HEK293 (cell line): ENCODE measurements at regions not wholly inside any gene's neighbourhood (a gene's known extent, or its start where the extent isn't known, plus 50 kb on each side); places are given as distances from the start of the nearest gene placed in this dataset.
A peak's percentile ranks its signal among the peaks of the same experiment; 100 is the strongest.

Experiments
- CTCF ChIA-PET: fragments of 350-600 bp; formaldehyde crosslinking; extraction: SDS; loops from one replicate; lab custom pipeline; 2021; ENCODE audit warnings: antibody characterized with exemption; lab: Yijun Ruan, JAX
- POLR2A ChIA-PET: fragments of 300-600 bp; formaldehyde crosslinking; extraction: SDS; loops from one replicate; lab custom pipeline; 2020; ENCODE audit warnings: antibody characterized with exemption, inconsistent platforms; lab: Yijun Ruan, JAX
- H3K27ac ChIP-seq: fragments of 200-500 bp; sonication (Bioruptor generic); 2 replicates; pipeline ENCODE4 v1.5.1; 2014; ENCODE audit warnings: low read depth, low read length, control low read depth, inconsistent platforms; ENCODE audit errors: extremely low read depth
- H3K36me3 ChIP-seq, 2 experiments: fragments of 200-500 bp in 1 of 2; sonication (Bioruptor generic) in 1 of 2; 1 replicate in 1 of 2; 2 replicates in 1 of 2; pipeline ENCODE4 v1.5.1; 2014 to 2017; ENCODE audit warnings: inconsistent platforms in 2 of 2, low read length in 2 of 2; ENCODE audit not compliant: control insufficient read depth in 2 of 2, insufficient read depth in 1 of 2
- H3K4me1 ChIP-seq: fragments of 200-500 bp; sonication (Bioruptor generic); 2 replicates; pipeline ENCODE4 v1.5.1; 2014; ENCODE audit warnings: mild to moderate bottlenecking, low read length, inconsistent platforms; ENCODE audit not compliant: control insufficient read depth, insufficient read depth
- H3K4me3 ChIP-seq: 2 replicates; pipeline ENCODE4 v1.5.1; 2011; ENCODE audit warnings: low read depth, mild to moderate bottlenecking, control low read depth, low read length, moderate library complexity
- H3K9me3 ChIP-seq: fragments of 200-500 bp; sonication (Bioruptor generic); 2 replicates; pipeline ENCODE4 v1.5.1; 2014; ENCODE audit warnings: low read depth, low read length, inconsistent platforms; ENCODE audit not compliant: control insufficient read depth, insufficient read depth
- HIC1 ChIP-seq: fragments of 450-650 bp; formaldehyde crosslinking; IDR thresholded peaks from 2 replicates; pipeline ENCODE4 v1.5.1; 2016; ENCODE audit warnings: missing biosample characterization, missing genetic modification characterization
- SETDB1 ChIP-seq: IDR thresholded peaks from one replicate; pipeline ENCODE4 v1.6.1; 2017; ENCODE audit warnings: mild to moderate bottlenecking, low read length, moderate library complexity, mixed read lengths; ENCODE audit not compliant: insufficient read length
- SP7 ChIP-seq: fragments of 450-650 bp; formaldehyde crosslinking; IDR thresholded peaks from 2 replicates; pipeline ENCODE4 v1.5.1; 2016; ENCODE audit warnings: missing biosample characterization, missing genetic modification characterization
- TCF7L2 ChIP-seq: IDR thresholded peaks from 2 replicates; pipeline ENCODE4 v1.6.1; 2011; ENCODE audit warnings: low read depth, mild to moderate bottlenecking, inconsistent platforms, low read length, moderate library complexity, borderline replicate concordance
- ZBTB49 ChIP-seq: fragments of 450-650 bp; formaldehyde crosslinking; IDR thresholded peaks from 2 replicates; pipeline ENCODE4 v1.5.1; 2016; ENCODE audit warnings: missing biosample characterization, missing genetic modification characterization, low read depth
- ZBTB8A ChIP-seq: fragments of 450-650 bp; formaldehyde crosslinking; IDR thresholded peaks from 2 replicates; pipeline ENCODE4 v1.5.1; 2016; ENCODE audit warnings: missing biosample characterization, missing genetic modification characterization
- ZNF311 ChIP-seq: fragments of 450-650 bp; formaldehyde crosslinking; IDR thresholded peaks from 2 replicates; pipeline ENCODE4 v1.5.1; 2017; ENCODE audit warnings: missing biosample characterization, missing genetic modification characterization, borderline replicate concordance
- ZNF394 ChIP-seq: fragments of 450-650 bp; formaldehyde crosslinking; IDR thresholded peaks from 2 replicates; pipeline ENCODE4 v1.5.1; 2016; ENCODE audit warnings: missing biosample characterization, missing genetic modification characterization, mild to moderate bottlenecking, moderate library complexity, borderline replicate concordance
- ZNF518A ChIP-seq: fragments of 450-650 bp; formaldehyde crosslinking; conservative IDR thresholded peaks from 2 replicates; pipeline ENCODE4 v1.5.1; 2016; ENCODE audit warnings: low read depth, missing biosample characterization, missing genetic modification characterization
- ZNF600 ChIP-seq: fragments of 450-650 bp; formaldehyde crosslinking; IDR thresholded peaks from 2 replicates; pipeline ENCODE4 v1.5.1; 2016; ENCODE audit warnings: missing biosample characterization, missing genetic modification characterization
- ZNF621 ChIP-seq: fragments of 450-650 bp; formaldehyde crosslinking; IDR thresholded peaks from 2 replicates; pipeline ENCODE4 v1.5.1; 2017; ENCODE audit warnings: missing biosample characterization, missing genetic modification characterization
- ZNF623 ChIP-seq: fragments of 450-650 bp; formaldehyde crosslinking; IDR thresholded peaks from 2 replicates; pipeline ENCODE4 v1.5.1; 2016; ENCODE audit warnings: missing biosample characterization, missing genetic modification characterization
- ZNF654 ChIP-seq: fragments of 450-650 bp; formaldehyde crosslinking; IDR thresholded peaks from 2 replicates; pipeline ENCODE4 v1.5.1; 2016; ENCODE audit warnings: low read depth, missing biosample characterization, missing genetic modification characterization
- ZNF664 ChIP-seq: fragments of 450-650 bp; formaldehyde crosslinking; IDR thresholded peaks from 2 replicates; pipeline ENCODE4 v1.5.1; 2016; ENCODE audit warnings: missing biosample characterization, missing genetic modification characterization
- ZNF768 ChIP-seq: fragments of 450-650 bp; formaldehyde crosslinking; IDR thresholded peaks from 2 replicates; pipeline ENCODE4 v1.5.1; 2018; ENCODE audit warnings: missing biosample characterization, mild to moderate bottlenecking, missing genetic modification characterization
- ZSCAN4 ChIP-seq: fragments of 450-650 bp; formaldehyde crosslinking; IDR thresholded peaks from 2 replicates; pipeline ENCODE4 v1.5.1; 2017; ENCODE audit warnings: missing biosample characterization, missing genetic modification characterization
- ZSCAN5A ChIP-seq: fragments of 450-650 bp; formaldehyde crosslinking; IDR thresholded peaks from 2 replicates; pipeline ENCODE4 v1.5.1; 2016; ENCODE audit warnings: missing biosample characterization, missing genetic modification characterization
- ZXDB ChIP-seq: fragments of 450-650 bp; formaldehyde crosslinking; IDR thresholded peaks from 2 replicates; pipeline ENCODE4 v1.5.1; 2016; ENCODE audit warnings: missing biosample characterization, missing genetic modification characterization

- H3K36me3 ChIP-seq, result no peaks in the 10 kb centered on the region
- ChIA-PET CTCF (interaction anchor here (1.8 kb wide), 1 partner anchor 34 kb away, joined by 14 read pairs; no protein-coding TSS in a partner anchor), POLR2A (interaction anchor here (0.7 kb wide), 1 partner anchor 34 kb away, joined by 4 read pairs; no protein-coding TSS in a partner anchor)
- TF ChIP-seq ZSCAN4 (tag by site-specific recombination), result peak; percentile 27; the same call in 1 of the 2 replicates
- no peak for TF ChIP-seq SP7 (tag by site-specific recombination)
- no peaks in the 10 kb centered on the region for H3K4me1 ChIP-seq
- H3K9me3 ChIP-seq, result no peaks in the 10 kb centered on the region
- H3K27ac ChIP-seq, result no peak overlapping the region
- H3K4me3 ChIP-seq, result no peak overlapping the region
Measured at GRCh38 chr7:98779800-98780587, 89.8 kb downstream of the TMEM130 start.

- Histone ChIP-seq H3K4me3 (no peak overlapping the region), H3K36me3 (no peaks in the 10 kb centered on the region), H3K4me1 (no peaks in the 10 kb centered on the region), H3K27ac (no peak overlapping the region), H3K9me3 (no peaks in the 10 kb centered on the region)
- ChIA-PET CTCF (interaction anchor here (0.7 kb wide), 1 partner anchor 36 kb away, joined by 4 read pairs; no protein-coding TSS in a partner anchor), POLR2A (interaction anchor here (0.6 kb wide), 1 partner anchor 37 kb away, joined by 3 read pairs; no protein-coding TSS in a partner anchor)
- no peak for TF ChIP-seq ZSCAN4 (tag by site-specific recombination)
- TF ChIP-seq ZNF654 (tag by site-specific recombination), result no peak
- no peak for TF ChIP-seq ZNF311 (tag by site-specific recombination)
- TF ChIP-seq ZNF600, result no peak
- no peak for TF ChIP-seq SETDB1
- TF ChIP-seq ZNF664 (tag by site-specific recombination), result no peak
- no peak for TF ChIP-seq ZNF518A (tag by site-specific recombination)
- TF ChIP-seq TCF7L2, result no peak
- TF ChIP-seq ZNF394 (tag by site-specific recombination), result no peak
- TF ChIP-seq ZNF621 (tag by site-specific recombination), result no peak
- TF ChIP-seq ZNF768 (tag by site-specific recombination), result no peak
- TF ChIP-seq ZXDB (tag by site-specific recombination), result no peak
- no peak for TF ChIP-seq ZBTB49
- no peak for TF ChIP-seq ZSCAN5A (tag by site-specific recombination)
- no peak for TF ChIP-seq HIC1 (tag by site-specific recombination)
- no peak for TF ChIP-seq ZNF623
- TF ChIP-seq ZBTB8A (tag by site-specific recombination), result no peak
Measured at GRCh38 chr7:98784216-98784785, 85.5 kb downstream of the TMEM130 start.
